ELF-1 (cell line): ENCODE measurements at regions not wholly inside any gene's neighbourhood (a gene's known extent, or its start where the extent isn't known, plus 50 kb on each side); places are given as distances from the start of the nearest gene placed in this dataset.

Source experiments
- DNase-seq: peaks from one replicate; pipeline ENCODE4 v3.0.0-alpha.2; 2016; ENCODE audit warnings: low read depth, low spot score

- no peak for DNase-seq
These were observed 173.0 kb upstream of the HAND2 start for GRCh38 chr4:173703021-173703420.

GRCh38 chr4:173700650-173701049, 170.6 kb upstream of the HAND2 start:
- DNase-seq: no peak

GRCh38 chr4:173699841-173700475, 169.9 kb upstream of the HAND2 start:
- DNase-seq: no peak

- DNase-seq: no peak
These were observed 168.7 kb upstream of the HAND2 start for GRCh38 chr4:173698557-173699262.

GRCh38 chr4:173697840-173698239, 167.8 kb upstream of the HAND2 start:
- DNase-seq: no peak

- no peak for DNase-seq
These were observed 166.5 kb upstream of the HAND2 start for GRCh38 chr4:173696551-173696950.

GRCh38 chr4:173696011-173696410, 166.0 kb upstream of the HAND2 start:
- DNase-seq: no peak

- no peak for DNase-seq
These were observed 155.8 kb upstream of the HAND2 start for GRCh38 chr4:173685831-173686210.

- DNase-seq: no peak
These were observed 155.3 kb upstream of the HAND2 start for GRCh38 chr4:173685165-173685830.

- DNase-seq: no peak
These were observed 154.2 kb upstream of the HAND2 start for GRCh38 chr4:173684223-173684622.

- no peak for DNase-seq
These were observed 152.6 kb upstream of the HAND2 start for GRCh38 chr4:173682609-173683008.

- no peak for DNase-seq
These were observed 150.2 kb upstream of the HAND2 start for GRCh38 chr4:173680278-173680677.

GRCh38 chr4:173675446-173675845, 145.4 kb upstream of the HAND2 start:
- no peak for DNase-seq

- no peak for DNase-seq
These were observed 139.6 kb upstream of the HAND2 start for GRCh38 chr4:173669460-173670179.

GRCh38 chr4:173661001-173661400, 131.0 kb upstream of the HAND2 start:
- no peak for DNase-seq

GRCh38 chr4:173656898-173657297, 126.9 kb upstream of the HAND2 start:
- no peak for DNase-seq

GRCh38 chr4:173652283-173652931, 122.4 kb upstream of the HAND2 start:
- no peak for DNase-seq

- no peak for DNase-seq
These were observed 121.7 kb upstream of the HAND2 start for GRCh38 chr4:173651651-173652282.

- no peak for DNase-seq
These were observed 117.9 kb upstream of the HAND2 start for GRCh38 chr4:173647902-173648301.

- no peak for DNase-seq
These were observed 112.5 kb upstream of the HAND2 start for GRCh38 chr4:173642509-173642908.

- DNase-seq: no peak
These were observed 105.4 kb upstream of the HAND2 start for GRCh38 chr4:173635395-173635794.
